ENCODE measurements at regions not wholly inside any gene's neighbourhood (a gene's known extent, or its start where the extent isn't known, plus 50 kb on each side); places are given as distances from the start of the nearest gene placed in this dataset.

GRCh38 chr2:105588581-105588980 is 156.1 kb upstream of the NCK2 start:
- peaks cover 6% of the 10 kb centered on the region for H3K4me1 Mint-ChIP-seq (ENCODE audit: low read depth, unreplicated experiment)
- H3K36me3 ChIP-seq (ENCODE audit: control insufficient read depth, insufficient read depth, low read length) = no peaks in the 10 kb centered on the region
- no peak overlapping the region for H3K4me3 ChIP-seq (ENCODE audit: low read depth, low read length)
- POLR2A ChIA-PET = no interaction called here
- no peak for TF ChIP-seq CTCF (IDR thresholded peaks at IDR 0.05; ENCODE audit: insufficient read depth in 1 of 2, low read depth in 1 of 2, low read length in 1 of 2, severe bottlenecking in 1 of 2, unreplicated experiment in 1 of 2)
- intact Hi-C loops (cut with micrococcal nuclease; ENCODE audit: unreplicated experiment) = no loop called here
- BruUV-seq (replicated peaks) = no TSS peak
- peaks cover 46% of the 10 kb centered on the region for H3K9me3 Mint-ChIP-seq (ENCODE audit: unreplicated experiment)
- no peaks in the 10 kb centered on the region for H3K27me3 Mint-ChIP-seq (ENCODE audit: insufficient read depth, unreplicated experiment)
- H3K9me3 ChIP-seq = peaks cover 10% of the 10 kb centered on the region; the same call in 1 of the 2 replicates
- H3K4me3 Mint-ChIP-seq (ENCODE audit: unreplicated experiment) = no peak overlapping the region
- no peaks in the 10 kb centered on the region for H3K27me3 ChIP-seq (replicated peaks; ENCODE audit: control insufficient read depth, insufficient read depth, low read length)
- H3K36me3 Mint-ChIP-seq (ENCODE audit: insufficient read depth, unreplicated experiment) = no peaks in the 10 kb centered on the region
- H3K27ac Mint-ChIP-seq (ENCODE audit: unreplicated experiment) = no peak overlapping the region
- no peak for DNase-seq
- peaks cover 4% of the 10 kb centered on the region for H3K4me1 ChIP-seq
- CTCF ChIA-PET = no interaction called here

- Mint-ChIP-seq H3K27ac (ENCODE audit: unreplicated experiment) (no peak overlapping the region), H3K4me3 (ENCODE audit: unreplicated experiment) (no peak overlapping the region), H3K27me3 (ENCODE audit: insufficient read depth, unreplicated experiment) (no peaks in the 10 kb centered on the region), H3K36me3 (ENCODE audit: insufficient read depth, unreplicated experiment) (no peaks in the 10 kb centered on the region), H3K9me3 (ENCODE audit: unreplicated experiment) (peaks cover 46% of the 10 kb centered on the region), H3K4me1 (ENCODE audit: low read depth, unreplicated experiment) (peaks cover 15% of the 10 kb centered on the region)
- Histone ChIP-seq H3K9me3 (peaks cover 10% of the 10 kb centered on the region; the same call in 1 of the 2 replicates), H3K4me1 (peaks cover 13% of the 10 kb centered on the region), H3K36me3 (ENCODE audit: control insufficient read depth, insufficient read depth, low read length) (no peaks in the 10 kb centered on the region), H3K27me3 (replicated peaks; ENCODE audit: control insufficient read depth, insufficient read depth, low read length) (no peaks in the 10 kb centered on the region), H3K4me3 (ENCODE audit: low read depth, low read length) (no peak overlapping the region)
- POLR2A ChIA-PET = no interaction called here
- TF ChIP-seq CTCF (IDR thresholded peaks at IDR 0.05; ENCODE audit: insufficient read depth in 1 of 2, low read depth in 1 of 2, low read length in 1 of 2, severe bottlenecking in 1 of 2, unreplicated experiment in 1 of 2) = no peak
- intact Hi-C loops (cut with micrococcal nuclease; ENCODE audit: unreplicated experiment) = no loop called here
- CTCF ChIA-PET = no interaction called here
- BruUV-seq (replicated peaks) = no TSS peak
- DNase-seq = no peak
Measured at GRCh38 chr2:105587637-105588036, 157.1 kb upstream of the NCK2 start.

GRCh38 chr2:105584435-105585010 is 160.2 kb upstream of the NCK2 start:
- CTCF ChIA-PET = no interaction called here
- TF ChIP-seq CTCF (IDR thresholded peaks at IDR 0.05; ENCODE audit: insufficient read depth in 1 of 2, low read depth in 1 of 2, low read length in 1 of 2, severe bottlenecking in 1 of 2, unreplicated experiment in 1 of 2) = no peak
- no peaks in the 10 kb centered on the region for H3K27me3 ChIP-seq (replicated peaks; ENCODE audit: control insufficient read depth, insufficient read depth, low read length)
- H3K4me1 ChIP-seq = peaks cover 33% of the 10 kb centered on the region
- Mint-ChIP-seq H3K9me3 (ENCODE audit: unreplicated experiment) (peaks cover 27% of the 10 kb centered on the region), H3K4me1 (ENCODE audit: low read depth, unreplicated experiment) (peaks cover 16% of the 10 kb centered on the region), H3K36me3 (ENCODE audit: insufficient read depth, unreplicated experiment) (no peaks in the 10 kb centered on the region), H3K27ac (ENCODE audit: unreplicated experiment) (no peak overlapping the region), H3K4me3 (ENCODE audit: unreplicated experiment) (no peak overlapping the region), H3K27me3 (ENCODE audit: insufficient read depth, unreplicated experiment) (no peaks in the 10 kb centered on the region)
- intact Hi-C loops (cut with micrococcal nuclease; ENCODE audit: unreplicated experiment) = no loop called here
- no peak overlapping the region for H3K4me3 ChIP-seq (ENCODE audit: low read depth, low read length)
- BruUV-seq (replicated peaks) = no TSS peak
- H3K9me3 ChIP-seq = peaks cover 9% of the 10 kb centered on the region; the same call in 1 of the 2 replicates
- no peaks in the 10 kb centered on the region for H3K36me3 ChIP-seq (ENCODE audit: control insufficient read depth, insufficient read depth, low read length)
- DNase-seq = no peak
- POLR2A ChIA-PET = no interaction called here
